Calu3 (cell line): ENCODE measurements at regions not wholly inside any gene's neighbourhood (a gene's known extent, or its start where the extent isn't known, plus 50 kb on each side); places are given as distances from the start of the nearest gene placed in this dataset.
"Not testable (repeated sequence)": the region's sequence is repeated elsewhere in the genome, so short reads cannot be mapped to it uniquely, and the experiment has no call there.

ENCODE experiments used
- BruUV-seq: library from RNA; stranded (reverse); fragments of 400-500 nt; replicated peaks from 2 replicates; lab custom pipeline; 2021; lab: Mats Ljungman, UMichigan
- CTCF ChIA-PET: fragments of 300-600 bp; sonication (Branson Sonifier 250); formaldehyde crosslinking; loops from one replicate; lab custom pipeline; 2022; ENCODE audit warnings: antibody characterized with exemption; lab: Charles Lee
- DNase-seq: peaks from one replicate; pipeline ENCODE4 v3.0.0; 2022
- H3K27ac Mint-ChIP-seq: one replicate; pipeline ENCODE4 v1.8.0; 2022; ENCODE audit warnings: mixed read lengths; ENCODE audit not compliant: unreplicated experiment
- H3K27me3 Mint-ChIP-seq: one replicate; pipeline ENCODE4 v1.8.0; 2022; ENCODE audit warnings: mixed read lengths; ENCODE audit not compliant: unreplicated experiment
- H3K36me3 Mint-ChIP-seq: one replicate; pipeline ENCODE4 v1.8.0; 2022; ENCODE audit warnings: mild to moderate bottlenecking, moderate library complexity, mixed read lengths; ENCODE audit not compliant: insufficient read depth, unreplicated experiment
- H3K4me1 Mint-ChIP-seq: one replicate; pipeline ENCODE4 v1.8.0; 2022; ENCODE audit warnings: mild to moderate bottlenecking, low read depth, mixed read lengths; ENCODE audit not compliant: unreplicated experiment
- H3K4me3 Mint-ChIP-seq: one replicate; pipeline ENCODE4 v1.8.0; 2022; ENCODE audit warnings: mild to moderate bottlenecking, low read depth, moderate library complexity, mixed read lengths; ENCODE audit not compliant: unreplicated experiment
- H3K9me3 Mint-ChIP-seq: one replicate; pipeline ENCODE4 v1.8.0; 2022; ENCODE audit warnings: low read depth, mixed read lengths; ENCODE audit not compliant: unreplicated experiment
- intact Hi-C: fragments of 100-400 bp; cut with micrococcal nuclease; formaldehyde crosslinking; loops from one replicate; pipeline ENCODE4 v1.10.0; 2022; ENCODE audit not compliant: unreplicated experiment
- TF ChIP-seq, protein P1 (sequence below): fragments of 200-600 bp; IDR thresholded peaks from one replicate; pipeline ENCODE4 v1.8.0; 2022; ENCODE audit warnings: antibody characterized with exemption; ENCODE audit not compliant: unreplicated experiment

DNA sequence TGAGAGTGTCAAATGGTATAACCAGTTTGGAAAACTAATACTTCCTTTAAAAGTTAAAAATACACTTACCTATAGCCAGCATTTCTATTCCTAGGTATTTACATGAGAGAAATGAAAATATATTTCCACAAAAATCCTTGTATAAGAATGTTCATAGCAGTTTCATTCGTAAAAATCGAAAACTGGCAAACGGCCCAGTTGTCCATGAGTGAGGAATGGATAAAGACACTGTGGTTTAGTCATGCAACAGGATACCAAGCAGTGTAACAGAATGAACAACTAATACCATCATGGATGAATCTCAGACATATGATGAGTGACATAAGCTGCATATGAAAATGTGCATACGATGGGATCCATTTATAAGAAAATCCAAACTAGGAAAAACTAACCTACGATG is 136.7 kb downstream of the MACROH2A1 start:
- no TSS peak for BruUV-seq
- Mint-ChIP-seq H3K4me1 (no peaks in the 10 kb centered on the region), H3K27ac (no peak overlapping the region), H3K4me3 (no peak overlapping the region), H3K9me3 (peaks cover 3% of the 10 kb centered on the region), H3K27me3 (peaks cover 28% of the 10 kb centered on the region), H3K36me3 (no peaks in the 10 kb centered on the region)
- intact Hi-C loops = no loop called here
- no peak for DNase-seq
- TF ChIP-seq, protein P1, sequence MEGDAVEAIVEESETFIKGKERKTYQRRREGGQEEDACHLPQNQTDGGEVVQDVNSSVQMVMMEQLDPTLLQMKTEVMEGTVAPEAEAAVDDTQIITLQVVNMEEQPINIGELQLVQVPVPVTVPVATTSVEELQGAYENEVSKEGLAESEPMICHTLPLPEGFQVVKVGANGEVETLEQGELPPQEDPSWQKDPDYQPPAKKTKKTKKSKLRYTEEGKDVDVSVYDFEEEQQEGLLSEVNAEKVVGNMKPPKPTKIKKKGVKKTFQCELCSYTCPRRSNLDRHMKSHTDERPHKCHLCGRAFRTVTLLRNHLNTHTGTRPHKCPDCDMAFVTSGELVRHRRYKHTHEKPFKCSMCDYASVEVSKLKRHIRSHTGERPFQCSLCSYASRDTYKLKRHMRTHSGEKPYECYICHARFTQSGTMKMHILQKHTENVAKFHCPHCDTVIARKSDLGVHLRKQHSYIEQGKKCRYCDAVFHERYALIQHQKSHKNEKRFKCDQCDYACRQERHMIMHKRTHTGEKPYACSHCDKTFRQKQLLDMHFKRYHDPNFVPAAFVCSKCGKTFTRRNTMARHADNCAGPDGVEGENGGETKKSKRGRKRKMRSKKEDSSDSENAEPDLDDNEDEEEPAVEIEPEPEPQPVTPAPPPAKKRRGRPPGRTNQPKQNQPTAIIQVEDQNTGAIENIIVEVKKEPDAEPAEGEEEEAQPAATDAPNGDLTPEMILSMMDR = no peak
- CTCF ChIA-PET = no interaction called here

DNA sequence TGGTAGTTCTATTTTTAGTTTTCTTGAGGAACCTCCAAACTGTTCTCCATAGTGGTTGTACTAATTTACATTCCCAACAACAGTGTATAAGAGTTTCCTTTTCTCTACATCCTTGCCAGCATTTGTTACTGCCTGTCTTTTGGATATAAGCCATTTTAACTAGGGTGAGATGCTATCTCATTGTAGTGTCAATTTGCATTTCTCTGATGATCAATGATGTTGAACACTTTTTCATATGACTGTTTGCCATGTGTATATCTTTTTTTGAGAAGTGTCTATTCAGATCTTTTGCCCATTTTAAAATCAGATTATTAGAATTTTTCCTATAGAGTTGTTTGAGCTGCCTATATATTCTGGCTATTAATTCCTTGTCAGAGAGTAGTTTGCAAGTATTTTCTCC is 138.9 kb downstream of the MACROH2A1 start:
- H3K27ac Mint-ChIP-seq, intact Hi-C loops, H3K4me1 Mint-ChIP-seq, H3K27me3 Mint-ChIP-seq, BruUV-seq, DNase-seq, H3K36me3 Mint-ChIP-seq, CTCF ChIA-PET, H3K9me3 Mint-ChIP-seq, H3K4me3 Mint-ChIP-seq: not testable (repeated sequence)

DNA sequence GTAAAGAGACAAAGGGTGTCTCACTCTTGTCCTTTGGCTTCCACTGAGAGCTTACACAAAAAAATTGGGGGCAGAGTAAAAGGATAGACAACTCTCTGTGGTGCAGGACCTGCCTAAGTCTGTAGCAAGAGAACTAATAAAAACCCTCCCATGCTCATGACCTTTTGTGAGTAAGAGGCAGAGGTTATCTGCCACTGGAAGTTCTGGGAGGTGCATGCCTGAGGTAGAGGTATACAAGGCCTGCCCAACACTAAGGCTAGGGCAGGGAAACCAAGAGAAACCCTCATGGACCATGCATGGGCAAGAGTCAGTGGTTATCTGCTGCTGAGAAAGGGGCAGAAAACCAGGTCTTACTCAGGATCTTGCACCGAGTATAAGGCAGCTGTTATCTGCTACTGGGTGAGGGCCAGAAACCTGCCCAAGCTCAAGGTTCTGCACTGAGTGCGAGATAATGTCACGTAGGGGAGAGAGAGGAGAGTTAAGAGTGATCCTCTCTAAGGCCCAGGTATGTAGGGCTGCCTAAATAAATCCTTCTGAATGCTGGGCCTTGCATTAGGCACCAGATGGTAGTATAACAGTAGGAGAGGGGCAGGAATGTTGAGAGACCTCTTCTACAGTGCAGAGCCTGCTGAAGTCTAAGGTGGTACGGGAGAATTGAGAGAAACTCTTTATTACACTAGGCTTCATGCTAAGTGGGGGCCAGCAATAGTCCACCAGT is 143.4 kb downstream of the MACROH2A1 start:
- Mint-ChIP-seq H3K27me3 (no peaks in the 10 kb centered on the region), H3K4me3 (no peak overlapping the region), H3K36me3 (no peaks in the 10 kb centered on the region), H3K9me3 (peaks cover 3% of the 10 kb centered on the region), H3K27ac (no peak overlapping the region), H3K4me1 (no peaks in the 10 kb centered on the region)
- BruUV-seq = no TSS peak
- DNase-seq = no peak
- intact Hi-C loops = no loop called here
- CTCF ChIA-PET = no interaction called here
- TF ChIP-seq, protein P1 = no peak

DNA sequence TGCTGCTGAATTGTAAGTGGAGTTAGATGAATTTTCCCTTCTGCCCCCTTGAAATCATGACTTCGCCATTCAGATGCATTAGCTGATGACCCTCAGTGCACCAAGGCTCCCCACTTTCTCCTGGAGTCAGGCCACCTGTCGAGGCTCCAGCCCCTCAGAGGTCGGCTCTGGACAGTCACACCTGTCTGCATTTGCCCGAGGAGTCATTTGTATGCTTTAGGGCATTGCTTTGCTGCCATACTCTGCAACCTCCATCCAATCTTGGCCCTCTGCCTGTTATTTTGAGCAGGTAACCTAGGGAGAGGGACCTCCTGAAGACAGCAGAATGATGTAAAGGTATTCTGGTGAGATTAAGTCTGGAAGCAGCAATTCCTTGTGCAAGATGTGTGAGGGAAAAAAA is 144.8 kb downstream of the MACROH2A1 start:
- CTCF ChIA-PET = interaction anchor here (1.2 kb wide), 1 partner anchor 16 kb away, joined by 4 read pairs; no protein-coding TSS in a partner anchor

More for the DNA sequence above, 144.8 kb downstream of the MACROH2A1 start:
- no TSS peak for BruUV-seq
- Mint-ChIP-seq H3K4me3 (no peak overlapping the region), H3K4me1 (no peaks in the 10 kb centered on the region), H3K27me3 (no peaks in the 10 kb centered on the region), H3K36me3 (no peaks in the 10 kb centered on the region), H3K27ac (no peak overlapping the region), H3K9me3 (no peaks in the 10 kb centered on the region)
- DNase-seq = no peak
- intact Hi-C loops = no loop called here
- TF ChIP-seq, protein P1 = no peak
